ENCODE measurements at regions not wholly inside any gene's neighbourhood (a gene's known extent, or its start where the extent isn't known, plus 50 kb on each side); places are given as distances from the start of the nearest gene placed in this dataset.

DNA sequence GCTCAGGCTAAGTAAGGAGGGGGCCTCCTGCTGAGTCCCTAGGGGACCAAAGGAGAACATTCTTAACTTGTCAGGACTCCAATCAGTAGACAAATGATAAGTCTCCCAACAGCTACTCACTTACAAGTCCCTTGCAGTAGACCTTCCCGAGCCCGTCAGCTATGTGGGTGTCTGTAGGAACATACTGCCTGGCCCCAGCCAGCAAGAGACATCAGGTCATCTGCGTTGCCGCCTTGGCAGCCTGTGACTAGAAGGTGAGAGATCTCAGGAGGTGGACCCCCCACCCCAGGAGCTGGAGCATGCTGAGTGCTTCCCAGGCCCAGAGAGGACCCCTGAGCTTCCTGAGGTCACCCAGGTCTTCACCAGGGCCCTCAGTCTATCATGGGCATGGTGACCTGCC lies 250.5 kb downstream of the C1orf94 start:
- H3K27me3 Mint-ChIP-seq (ENCODE audit: insufficient read depth, low read depth, poor library complexity): no peaks in the 10 kb centered on the region
- H3K27ac Mint-ChIP-seq: no peak overlapping the region
- Histone ChIP-seq H3K9me2 (ENCODE audit: insufficient read depth) (peaks cover 3% of the 10 kb centered on the region; the same call in 1 of the 2 replicates), H3K27me3 (ENCODE audit: insufficient read depth) (no peaks in the 10 kb centered on the region), H3K4me1 (ENCODE audit: insufficient read depth) (no peaks in the 10 kb centered on the region), H4K20me1 (replicated peaks; ENCODE audit: insufficient read depth) (no peaks in the 10 kb centered on the region), H3K27ac (ENCODE audit: low read depth) (no peak overlapping the region), H3K79me2 (replicated peaks; ENCODE audit: insufficient read depth) (no peaks in the 10 kb centered on the region), H2AFZ (no peak overlapping the region), H3K4me2 (no peak overlapping the region), H3K36me3 (ENCODE audit: insufficient read depth) (no peaks in the 10 kb centered on the region), H3K4me3 (no peak overlapping the region), H3F3A (replicated peaks; ENCODE audit: low read depth) (no peaks in the 10 kb centered on the region)
- ATAC-seq (no peak), DNase-seq (ENCODE audit: low spot score) (no peak)
- no peaks in the 10 kb centered on the region for H3K36me3 Mint-ChIP-seq (ENCODE audit: low read depth)
- no peak overlapping the region for H3K4me3 Mint-ChIP-seq
- H3K9me3 Mint-ChIP-seq: no peaks in the 10 kb centered on the region
- peaks cover 3% of the 10 kb centered on the region; the same call in 1 of the 3 replicates for H3K4me1 Mint-ChIP-seq
- TF ChIP-seq, protein P1, sequence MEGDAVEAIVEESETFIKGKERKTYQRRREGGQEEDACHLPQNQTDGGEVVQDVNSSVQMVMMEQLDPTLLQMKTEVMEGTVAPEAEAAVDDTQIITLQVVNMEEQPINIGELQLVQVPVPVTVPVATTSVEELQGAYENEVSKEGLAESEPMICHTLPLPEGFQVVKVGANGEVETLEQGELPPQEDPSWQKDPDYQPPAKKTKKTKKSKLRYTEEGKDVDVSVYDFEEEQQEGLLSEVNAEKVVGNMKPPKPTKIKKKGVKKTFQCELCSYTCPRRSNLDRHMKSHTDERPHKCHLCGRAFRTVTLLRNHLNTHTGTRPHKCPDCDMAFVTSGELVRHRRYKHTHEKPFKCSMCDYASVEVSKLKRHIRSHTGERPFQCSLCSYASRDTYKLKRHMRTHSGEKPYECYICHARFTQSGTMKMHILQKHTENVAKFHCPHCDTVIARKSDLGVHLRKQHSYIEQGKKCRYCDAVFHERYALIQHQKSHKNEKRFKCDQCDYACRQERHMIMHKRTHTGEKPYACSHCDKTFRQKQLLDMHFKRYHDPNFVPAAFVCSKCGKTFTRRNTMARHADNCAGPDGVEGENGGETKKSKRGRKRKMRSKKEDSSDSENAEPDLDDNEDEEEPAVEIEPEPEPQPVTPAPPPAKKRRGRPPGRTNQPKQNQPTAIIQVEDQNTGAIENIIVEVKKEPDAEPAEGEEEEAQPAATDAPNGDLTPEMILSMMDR (conservative IDR thresholded peaks at IDR 0.05; ENCODE audit: low read depth in 2 of 2): no peak
- TF ChIP-seq, protein P2, sequence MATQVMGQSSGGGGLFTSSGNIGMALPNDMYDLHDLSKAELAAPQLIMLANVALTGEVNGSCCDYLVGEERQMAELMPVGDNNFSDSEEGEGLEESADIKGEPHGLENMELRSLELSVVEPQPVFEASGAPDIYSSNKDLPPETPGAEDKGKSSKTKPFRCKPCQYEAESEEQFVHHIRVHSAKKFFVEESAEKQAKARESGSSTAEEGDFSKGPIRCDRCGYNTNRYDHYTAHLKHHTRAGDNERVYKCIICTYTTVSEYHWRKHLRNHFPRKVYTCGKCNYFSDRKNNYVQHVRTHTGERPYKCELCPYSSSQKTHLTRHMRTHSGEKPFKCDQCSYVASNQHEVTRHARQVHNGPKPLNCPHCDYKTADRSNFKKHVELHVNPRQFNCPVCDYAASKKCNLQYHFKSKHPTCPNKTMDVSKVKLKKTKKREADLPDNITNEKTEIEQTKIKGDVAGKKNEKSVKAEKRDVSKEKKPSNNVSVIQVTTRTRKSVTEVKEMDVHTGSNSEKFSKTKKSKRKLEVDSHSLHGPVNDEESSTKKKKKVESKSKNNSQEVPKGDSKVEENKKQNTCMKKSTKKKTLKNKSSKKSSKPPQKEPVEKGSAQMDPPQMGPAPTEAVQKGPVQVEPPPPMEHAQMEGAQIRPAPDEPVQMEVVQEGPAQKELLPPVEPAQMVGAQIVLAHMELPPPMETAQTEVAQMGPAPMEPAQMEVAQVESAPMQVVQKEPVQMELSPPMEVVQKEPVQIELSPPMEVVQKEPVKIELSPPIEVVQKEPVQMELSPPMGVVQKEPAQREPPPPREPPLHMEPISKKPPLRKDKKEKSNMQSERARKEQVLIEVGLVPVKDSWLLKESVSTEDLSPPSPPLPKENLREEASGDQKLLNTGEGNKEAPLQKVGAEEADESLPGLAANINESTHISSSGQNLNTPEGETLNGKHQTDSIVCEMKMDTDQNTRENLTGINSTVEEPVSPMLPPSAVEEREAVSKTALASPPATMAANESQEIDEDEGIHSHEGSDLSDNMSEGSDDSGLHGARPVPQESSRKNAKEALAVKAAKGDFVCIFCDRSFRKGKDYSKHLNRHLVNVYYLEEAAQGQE (IDR thresholded peaks at IDR 0.05; ENCODE audit: unreplicated experiment): no peak
- no peak for TF ChIP-seq EZH2 (IDR thresholded peaks at IDR 0.05; ENCODE audit: low read depth, unreplicated experiment)
- TF ChIP-seq ZNF114 (CRISPR knock-in tag; IDR thresholded peaks at IDR 0.05): no peak
- no peak for TF ChIP-seq JUNB (IDR thresholded peaks at IDR 0.05; ENCODE audit: unreplicated experiment)
- TF ChIP-seq, protein P3, sequence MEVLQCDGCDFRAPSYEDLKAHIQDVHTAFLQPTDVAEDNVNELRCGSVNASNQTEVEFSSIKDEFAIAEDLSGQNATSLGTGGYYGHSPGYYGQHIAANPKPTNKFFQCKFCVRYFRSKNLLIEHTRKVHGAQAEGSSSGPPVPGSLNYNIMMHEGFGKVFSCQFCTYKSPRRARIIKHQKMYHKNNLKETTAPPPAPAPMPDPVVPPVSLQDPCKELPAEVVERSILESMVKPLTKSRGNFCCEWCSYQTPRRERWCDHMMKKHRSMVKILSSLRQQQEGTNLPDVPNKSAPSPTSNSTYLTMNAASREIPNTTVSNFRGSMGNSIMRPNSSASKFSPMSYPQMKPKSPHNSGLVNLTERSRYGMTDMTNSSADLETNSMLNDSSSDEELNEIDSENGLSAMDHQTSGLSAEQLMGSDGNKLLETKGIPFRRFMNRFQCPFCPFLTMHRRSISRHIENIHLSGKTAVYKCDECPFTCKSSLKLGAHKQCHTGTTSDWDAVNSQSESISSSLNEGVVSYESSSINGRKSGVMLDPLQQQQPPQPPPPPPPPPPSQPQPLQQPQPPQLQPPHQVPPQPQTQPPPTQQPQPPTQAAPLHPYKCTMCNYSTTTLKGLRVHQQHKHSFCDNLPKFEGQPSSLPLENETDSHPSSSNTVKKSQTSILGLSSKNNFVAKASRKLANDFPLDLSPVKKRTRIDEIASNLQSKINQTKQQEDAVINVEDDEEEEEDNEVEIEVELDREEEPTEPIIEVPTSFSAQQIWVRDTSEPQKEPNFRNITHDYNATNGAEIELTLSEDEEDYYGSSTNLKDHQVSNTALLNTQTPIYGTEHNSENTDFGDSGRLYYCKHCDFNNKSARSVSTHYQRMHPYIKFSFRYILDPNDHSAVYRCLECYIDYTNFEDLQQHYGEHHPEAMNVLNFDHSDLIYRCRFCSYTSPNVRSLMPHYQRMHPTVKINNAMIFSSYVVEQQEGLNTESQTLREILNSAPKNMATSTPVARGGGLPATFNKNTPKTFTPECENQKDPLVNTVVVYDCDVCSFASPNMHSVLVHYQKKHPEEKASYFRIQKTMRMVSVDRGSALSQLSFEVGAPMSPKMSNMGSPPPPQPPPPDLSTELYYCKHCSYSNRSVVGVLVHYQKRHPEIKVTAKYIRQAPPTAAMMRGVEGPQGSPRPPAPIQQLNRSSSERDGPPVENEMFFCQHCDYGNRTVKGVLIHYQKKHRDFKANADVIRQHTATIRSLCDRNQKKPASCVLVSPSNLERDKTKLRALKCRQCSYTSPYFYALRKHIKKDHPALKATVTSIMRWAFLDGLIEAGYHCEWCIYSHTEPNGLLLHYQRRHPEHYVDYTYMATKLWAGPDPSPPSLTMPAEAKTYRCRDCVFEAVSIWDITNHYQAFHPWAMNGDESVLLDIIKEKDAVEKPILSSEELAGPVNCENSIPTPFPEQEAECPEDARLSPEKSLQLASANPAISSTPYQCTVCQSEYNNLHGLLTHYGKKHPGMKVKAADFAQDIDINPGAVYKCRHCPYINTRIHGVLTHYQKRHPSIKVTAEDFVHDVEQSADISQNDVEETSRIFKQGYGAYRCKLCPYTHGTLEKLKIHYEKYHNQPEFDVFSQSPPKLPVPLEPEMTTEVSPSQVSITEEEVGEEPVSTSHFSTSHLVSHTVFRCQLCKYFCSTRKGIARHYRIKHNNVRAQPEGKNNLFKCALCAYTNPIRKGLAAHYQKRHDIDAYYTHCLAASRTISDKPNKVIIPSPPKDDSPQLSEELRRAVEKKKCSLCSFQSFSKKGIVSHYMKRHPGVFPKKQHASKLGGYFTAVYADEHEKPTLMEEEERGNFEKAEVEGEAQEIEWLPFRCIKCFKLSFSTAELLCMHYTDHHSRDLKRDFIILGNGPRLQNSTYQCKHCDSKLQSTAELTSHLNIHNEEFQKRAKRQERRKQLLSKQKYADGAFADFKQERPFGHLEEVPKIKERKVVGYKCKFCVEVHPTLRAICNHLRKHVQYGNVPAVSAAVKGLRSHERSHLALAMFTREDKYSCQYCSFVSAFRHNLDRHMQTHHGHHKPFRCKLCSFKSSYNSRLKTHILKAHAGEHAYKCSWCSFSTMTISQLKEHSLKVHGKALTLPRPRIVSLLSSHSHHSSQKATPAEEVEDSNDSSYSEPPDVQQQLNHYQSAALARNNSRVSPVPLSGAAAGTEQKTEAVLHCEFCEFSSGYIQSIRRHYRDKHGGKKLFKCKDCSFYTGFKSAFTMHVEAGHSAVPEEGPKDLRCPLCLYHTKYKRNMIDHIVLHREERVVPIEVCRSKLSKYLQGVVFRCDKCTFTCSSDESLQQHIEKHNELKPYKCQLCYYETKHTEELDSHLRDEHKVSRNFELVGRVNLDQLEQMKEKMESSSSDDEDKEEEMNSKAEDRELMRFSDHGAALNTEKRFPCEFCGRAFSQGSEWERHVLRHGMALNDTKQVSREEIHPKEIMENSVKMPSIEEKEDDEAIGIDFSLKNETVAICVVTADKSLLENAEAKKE (CRISPR knock-in tag; IDR thresholded peaks at IDR 0.05): no peak
- TF ChIP-seq CREB1 (CRISPR knock-in tag; IDR thresholded peaks at IDR 0.05; ENCODE audit: low read depth): no peak
- no peak for TF ChIP-seq NANOG (IDR thresholded peaks at IDR 0.05; ENCODE audit: borderline replicate concordance)
- TF ChIP-seq STAT1 (IDR thresholded peaks at IDR 0.05; ENCODE audit: unreplicated experiment): no peak
- TF ChIP-seq EZH2phosphoT487 (IDR thresholded peaks at IDR 0.05; ENCODE audit: unreplicated experiment): no peak
- TF ChIP-seq POLR2AphosphoS5 (IDR thresholded peaks at IDR 0.05; ENCODE audit: low read depth): no peak
- TF ChIP-seq ZNF331 (CRISPR knock-in tag; IDR thresholded peaks at IDR 0.05; ENCODE audit: low read depth): no peak
- TF ChIP-seq, protein P4, sequence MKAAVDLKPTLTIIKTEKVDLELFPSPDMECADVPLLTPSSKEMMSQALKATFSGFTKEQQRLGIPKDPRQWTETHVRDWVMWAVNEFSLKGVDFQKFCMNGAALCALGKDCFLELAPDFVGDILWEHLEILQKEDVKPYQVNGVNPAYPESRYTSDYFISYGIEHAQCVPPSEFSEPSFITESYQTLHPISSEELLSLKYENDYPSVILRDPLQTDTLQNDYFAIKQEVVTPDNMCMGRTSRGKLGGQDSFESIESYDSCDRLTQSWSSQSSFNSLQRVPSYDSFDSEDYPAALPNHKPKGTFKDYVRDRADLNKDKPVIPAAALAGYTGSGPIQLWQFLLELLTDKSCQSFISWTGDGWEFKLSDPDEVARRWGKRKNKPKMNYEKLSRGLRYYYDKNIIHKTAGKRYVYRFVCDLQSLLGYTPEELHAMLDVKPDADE (IDR thresholded peaks at IDR 0.05): no peak

Data from GM23338 (cell line).